DND-41 (cell line): ENCODE measurements at regions not wholly inside any gene's neighbourhood (a gene's known extent, or its start where the extent isn't known, plus 50 kb on each side); places are given as distances from the start of the nearest gene placed in this dataset.

Experiments
- ATAC-seq: fragments of 200-7000 bp; cut with Tn5 transposase; 3 replicates; pipeline ENCODE4 v1.9.1; 2021; ENCODE audit warnings: low read depth; ENCODE audit not compliant: insufficient read depth
- DNase-seq: peaks from one replicate; pipeline ENCODE4 v3.0.0-alpha.2; 2020
- H2AFZ ChIP-seq: 2 replicates; pipeline ENCODE4 v1.6.0; 2012; ENCODE audit warnings: low read depth, low read length
- H3K27ac ChIP-seq: 2 replicates; pipeline ENCODE4 v1.5.1; 2012; ENCODE audit warnings: low read length, inconsistent platforms
- H3K27me3 ChIP-seq: fragments of 200-600 bp; sonication (generic); 2 replicates; pipeline ENCODE4 v1.6.0; 2012; ENCODE audit warnings: low read length, mild to moderate bottlenecking, inconsistent platforms; ENCODE audit not compliant: insufficient read depth, poor library complexity
- H3K36me3 ChIP-seq: 2 replicates; pipeline ENCODE4 v1.5.1; 2012; ENCODE audit warnings: low read length, inconsistent platforms; ENCODE audit not compliant: insufficient read depth
- H3K4me1 ChIP-seq: 2 replicates; pipeline ENCODE4 v1.5.1; 2012; ENCODE audit warnings: mild to moderate bottlenecking, low read length; ENCODE audit not compliant: insufficient read depth
- H3K4me2 ChIP-seq: 2 replicates; pipeline ENCODE4 v1.6.0; 2012; ENCODE audit warnings: mild to moderate bottlenecking, moderate library complexity, low read length, inconsistent platforms; ENCODE audit not compliant: insufficient read depth
- H3K4me3 ChIP-seq, 2 experiments: fragments of 200-600 bp in 1 of 2; shearing (Covaris generic) in 1 of 2; 2 replicates each; pipeline ENCODE4 v1.5.1; 2012 to 2016; ENCODE audit warnings: inconsistent platforms in 2 of 2, low read length in 2 of 2, mild to moderate bottlenecking in 2 of 2, low read depth in 1 of 2, moderate library complexity in 1 of 2
- H3K79me2 ChIP-seq: 2 replicates; pipeline ENCODE4 v1.6.0; 2012; ENCODE audit warnings: low read length, inconsistent platforms; ENCODE audit not compliant: insufficient read depth
- H3K9ac ChIP-seq: 2 replicates; pipeline ENCODE4 v1.6.0; 2012; ENCODE audit warnings: low read depth, mild to moderate bottlenecking, inconsistent platforms, low read length, moderate library complexity
- H3K9me3 ChIP-seq: 2 replicates; pipeline ENCODE4 v1.5.1; 2012; ENCODE audit warnings: low read length, moderate library complexity, mild to moderate bottlenecking, inconsistent platforms; ENCODE audit not compliant: insufficient read depth, severe bottlenecking
- H4K20me1 ChIP-seq: 2 replicates; pipeline ENCODE4 v1.6.0; 2012; ENCODE audit warnings: low read length; ENCODE audit not compliant: insufficient read depth
- CTCF ChIP-seq: IDR thresholded peaks from 2 replicates; pipeline ENCODE4 v1.5.1; 2012; ENCODE audit warnings: borderline replicate concordance, low read length, moderate library complexity, mild to moderate bottlenecking; ENCODE audit not compliant: poor library complexity, severe bottlenecking; ENCODE audit errors: extremely low read depth
- EZH2 ChIP-seq: IDR thresholded peaks from 3 replicates; pipeline ENCODE4 v1.6.1; 2012; ENCODE audit warnings: borderline replicate concordance, low read depth, mild to moderate bottlenecking, moderate library complexity, low read length, inconsistent platforms; ENCODE audit not compliant: severe bottlenecking

GRCh38 chr2:241987726-241988125 is 118.2 kb downstream of the RTP5 start:
- peaks cover 10% of the 10 kb centered on the region; the same call in 1 of the 2 replicates for H3K4me1 ChIP-seq

GRCh38 chr2:241988146-241988545 is 118.6 kb downstream of the RTP5 start:
- H3K36me3 ChIP-seq, result no peaks in the 10 kb centered on the region
- no peak overlapping the region for H2AFZ ChIP-seq
- ATAC-seq (no peak), DNase-seq (no peak)
- no peak overlapping the region for H3K4me3 ChIP-seq
- no peaks in the 10 kb centered on the region for H3K9me3 ChIP-seq
- H3K79me2 ChIP-seq, result no peaks in the 10 kb centered on the region
- H3K4me1 ChIP-seq, result peaks cover 10% of the 10 kb centered on the region; the same call in 1 of the 2 replicates
- H3K27me3 ChIP-seq, result no peaks in the 10 kb centered on the region
- H3K4me2 ChIP-seq, result no peak overlapping the region
- no peaks in the 10 kb centered on the region; the same call in 1 of the 2 replicates for H4K20me1 ChIP-seq
- TF ChIP-seq EZH2, result no peak
- TF ChIP-seq CTCF, result no peak
- H3K9ac ChIP-seq, result no peak overlapping the region
- H3K27ac ChIP-seq, result no peak overlapping the region

More at GRCh38 chr2:241987726-241988125, 118.2 kb downstream of the RTP5 start:
- no peaks in the 10 kb centered on the region; the same call in 1 of the 2 replicates for H4K20me1 ChIP-seq
- no peaks in the 10 kb centered on the region for H3K36me3 ChIP-seq
- no peak overlapping the region for H3K4me3 ChIP-seq
- H3K9ac ChIP-seq, result no peak overlapping the region
- no peaks in the 10 kb centered on the region for H3K9me3 ChIP-seq
- no peak overlapping the region for H2AFZ ChIP-seq
- H3K79me2 ChIP-seq, result no peaks in the 10 kb centered on the region
- TF ChIP-seq CTCF (no peak), EZH2 (no peak)
- ATAC-seq (no peak), DNase-seq (no peak)
- no peaks in the 10 kb centered on the region for H3K27me3 ChIP-seq
- no peak overlapping the region for H3K27ac ChIP-seq
- H3K4me2 ChIP-seq, result no peak overlapping the region

GRCh38 chr2:241989074-241989473 is 119.5 kb downstream of the RTP5 start:
- H3K4me3 ChIP-seq, result no peak overlapping the region
- H4K20me1 ChIP-seq, result no peaks in the 10 kb centered on the region; the same call in 1 of the 2 replicates
- H3K27ac ChIP-seq, result no peak overlapping the region
- H3K9me3 ChIP-seq, result no peaks in the 10 kb centered on the region
- H3K4me1 ChIP-seq, result peaks cover 10% of the 10 kb centered on the region; the same call in 1 of the 2 replicates
- H3K36me3 ChIP-seq, result no peaks in the 10 kb centered on the region
- H3K27me3 ChIP-seq, result no peaks in the 10 kb centered on the region
- no peak for ATAC-seq
- DNase-seq, result no peak
- no peak overlapping the region for H3K4me2 ChIP-seq
- TF ChIP-seq EZH2 (no peak), CTCF (no peak)
- H3K79me2 ChIP-seq, result no peaks in the 10 kb centered on the region
- H2AFZ ChIP-seq, result no peak overlapping the region
- H3K9ac ChIP-seq, result no peak overlapping the region

GRCh38 chr2:241990466-241990865 is 120.9 kb downstream of the RTP5 start:
- no peak overlapping the region for H3K9ac ChIP-seq
- peaks cover 2% of the 10 kb centered on the region; the same call in 1 of the 2 replicates for H4K20me1 ChIP-seq
- ATAC-seq (no peak), DNase-seq (no peak)
- H2AFZ ChIP-seq, result no peak overlapping the region
- H3K9me3 ChIP-seq, result no peaks in the 10 kb centered on the region
- H3K4me3 ChIP-seq, result no peak overlapping the region
- H3K27ac ChIP-seq, result no peak overlapping the region
- H3K4me2 ChIP-seq, result no peak overlapping the region
- H3K27me3 ChIP-seq, result no peaks in the 10 kb centered on the region
- H3K36me3 ChIP-seq, result no peaks in the 10 kb centered on the region
- peaks cover 9% of the 10 kb centered on the region; the same call in 1 of the 2 replicates for H3K4me1 ChIP-seq
- TF ChIP-seq CTCF (no peak), EZH2 (no peak)
- H3K79me2 ChIP-seq, result no peaks in the 10 kb centered on the region
